H9 (cell line): ENCODE measurements at regions not wholly inside any gene's neighbourhood (a gene's known extent, or its start where the extent isn't known, plus 50 kb on each side); places are given as distances from the start of the nearest gene placed in this dataset.

Experiments used
- DNase-seq: peaks from one replicate; pipeline ENCODE4 v3.0.0-alpha.2; 2017
- H2AFZ ChIP-seq: one replicate; pipeline ENCODE4 v1.6.1; 2013; ENCODE audit warnings: mild to moderate bottlenecking, low read length, control low read depth, moderate library complexity
- H2AK5ac ChIP-seq: 2 replicates; pipeline ENCODE4 v1.6.1; 2013; ENCODE audit warnings: low read length, control low read depth, mixed read lengths; ENCODE audit not compliant: insufficient read length
- H2BK120ac ChIP-seq: one replicate; pipeline ENCODE4 v1.6.1; 2013; ENCODE audit warnings: low read depth, mild to moderate bottlenecking, low read length, control low read depth, inconsistent platforms; ENCODE audit not compliant: poor library complexity, severe bottlenecking
- H2BK12ac ChIP-seq: 2 replicates; pipeline ENCODE4 v1.6.1; 2013; ENCODE audit warnings: low read length, control low read depth, mixed read lengths, low read depth; ENCODE audit not compliant: insufficient read length
- H2BK15ac ChIP-seq: 2 replicates; pipeline ENCODE4 v1.6.1; 2013; ENCODE audit warnings: low read depth, low read length, control low read depth
- H2BK20ac ChIP-seq: one replicate; pipeline ENCODE4 v1.6.1; 2013; ENCODE audit warnings: low read depth, mild to moderate bottlenecking, low read length, control low read depth, inconsistent platforms; ENCODE audit not compliant: poor library complexity, severe bottlenecking
- H2BK5ac ChIP-seq: 2 replicates; pipeline ENCODE4 v1.6.1; 2013; ENCODE audit warnings: low read length, control low read depth, mixed read lengths; ENCODE audit not compliant: insufficient read length
- H3K14ac ChIP-seq: 2 replicates; pipeline ENCODE4 v1.6.1; 2013; ENCODE audit warnings: low read length, control low read depth; ENCODE audit not compliant: insufficient read depth
- H3K18ac ChIP-seq: 2 replicates; pipeline ENCODE4 v1.6.1; 2013; ENCODE audit warnings: low read depth, mild to moderate bottlenecking, mixed read lengths, low read length, control low read depth; ENCODE audit not compliant: insufficient read length
- H3K23ac ChIP-seq: 2 replicates; pipeline ENCODE4 v1.6.1; 2013; ENCODE audit warnings: low read length, control low read depth, mixed read lengths, low read depth; ENCODE audit not compliant: insufficient read length
- H3K23me2 ChIP-seq: 2 replicates; pipeline ENCODE4 v1.6.1; 2013; ENCODE audit warnings: low read depth, mild to moderate bottlenecking, mixed read lengths, low read length, control low read depth; ENCODE audit not compliant: insufficient read length, poor library complexity, severe bottlenecking
- H3K27ac ChIP-seq: 2 replicates; pipeline ENCODE4 v1.5.1; 2013; ENCODE audit warnings: low read length, control low read depth, mixed read lengths, low read depth; ENCODE audit not compliant: insufficient read length
- H3K27me3 ChIP-seq: 2 replicates; pipeline ENCODE4 v1.6.1; 2013; ENCODE audit warnings: low read length, control low read depth, inconsistent platforms; ENCODE audit not compliant: insufficient read depth
- H3K4ac ChIP-seq: 2 replicates; pipeline ENCODE4 v1.6.1; 2013; ENCODE audit warnings: low read depth, mild to moderate bottlenecking, control low read depth, inconsistent platforms, low read length, moderate library complexity
- H3K4me1 ChIP-seq: 2 replicates; pipeline ENCODE4 v1.6.1; 2013; ENCODE audit warnings: low read length, control low read depth, inconsistent platforms; ENCODE audit not compliant: insufficient read depth
- H3K4me2 ChIP-seq: 2 replicates; pipeline ENCODE4 v1.6.1; 2013; ENCODE audit warnings: low read length, control low read depth, mixed read lengths; ENCODE audit not compliant: insufficient read length, insufficient read depth
- H3K56ac ChIP-seq: 2 replicates; pipeline ENCODE4 v1.6.1; 2013; ENCODE audit warnings: low read depth, mild to moderate bottlenecking, mixed read lengths, low read length, control low read depth; ENCODE audit not compliant: insufficient read length
- H3K79me1 ChIP-seq: 2 replicates; pipeline ENCODE4 v1.6.1; 2013; ENCODE audit warnings: low read depth, mild to moderate bottlenecking, moderate library complexity, low read length, control low read depth, inconsistent platforms; ENCODE audit not compliant: insufficient read depth, poor library complexity, severe bottlenecking
- H3K79me2 ChIP-seq: 2 replicates; pipeline ENCODE4 v1.6.1; 2013; ENCODE audit warnings: low read length, control low read depth, inconsistent platforms; ENCODE audit not compliant: insufficient read depth
- H3K9ac ChIP-seq: 2 replicates; pipeline ENCODE4 v1.6.1; 2013; ENCODE audit warnings: low read length, control low read depth, mixed read lengths; ENCODE audit not compliant: insufficient read length; ENCODE audit errors: extremely low read depth
- H3K9me3 ChIP-seq: one replicate; pipeline ENCODE4 v1.6.1; 2013; ENCODE audit warnings: low read depth, low read length, inconsistent platforms; ENCODE audit not compliant: control insufficient read depth
- H3T11ph ChIP-seq: one replicate; pipeline ENCODE4 v1.6.1; 2013; ENCODE audit warnings: mild to moderate bottlenecking, low read length, control low read depth, inconsistent platforms
- H4K20me1 ChIP-seq: one replicate; pipeline ENCODE4 v1.6.1; 2013; ENCODE audit not compliant: control insufficient read depth, insufficient read length, insufficient read depth
- H4K5ac ChIP-seq: 2 replicates; pipeline ENCODE4 v1.6.1; 2013; ENCODE audit warnings: low read depth, mild to moderate bottlenecking, mixed read lengths, low read length, control low read depth; ENCODE audit not compliant: insufficient read length
- H4K8ac ChIP-seq: replicated peaks from 2 replicates; pipeline ENCODE4 v1.6.1; 2013; ENCODE audit warnings: low read length, control low read depth, mixed read lengths, low read depth; ENCODE audit not compliant: insufficient read length
- H4K91ac ChIP-seq: 2 replicates; pipeline ENCODE4 v1.6.1; 2013; ENCODE audit warnings: low read depth, mild to moderate bottlenecking, moderate library complexity, mixed read lengths, low read length, control low read depth; ENCODE audit not compliant: insufficient read length
- H3K27ac Mint-ChIP-seq, 3 experiments: 2 replicates in 2 of 3; 3 replicates in 1 of 3; pipeline ENCODE4 v1.8.0; 2020 to 2021; ENCODE audit warnings: mixed read lengths in 3 of 3, mild to moderate bottlenecking in 1 of 3, moderate library complexity in 1 of 3
- H3K27me3 Mint-ChIP-seq: 2 replicates; pipeline ENCODE4 v1.8.0; 2021; ENCODE audit warnings: low read depth, mild to moderate bottlenecking, moderate library complexity, mixed read lengths
- H3K36me3 Mint-ChIP-seq, 3 experiments: 2 replicates in 2 of 3; 3 replicates in 1 of 3; pipeline ENCODE4 v1.8.0; 2020 to 2021; ENCODE audit warnings: low read depth in 3 of 3, mixed read lengths in 3 of 3; ENCODE audit not compliant: insufficient read depth in 1 of 3
- H3K4me1 Mint-ChIP-seq, 2 experiments: 2 replicates each; pipeline ENCODE4 v1.8.0; 2020; ENCODE audit warnings: mixed read lengths in 2 of 2
- H3K4me3 Mint-ChIP-seq, 2 experiments: 2 replicates in 1 of 2; 3 replicates in 1 of 2; pipeline ENCODE4 v1.8.0; 2020 to 2021; ENCODE audit warnings: mild to moderate bottlenecking in 2 of 2, mixed read lengths in 2 of 2, moderate library complexity in 1 of 2
- H3K9me3 Mint-ChIP-seq, 2 experiments: 2 replicates in 1 of 2; 3 replicates in 1 of 2; pipeline ENCODE4 v1.8.0; 2020; ENCODE audit warnings: mild to moderate bottlenecking in 2 of 2, mixed read lengths in 2 of 2, moderate library complexity in 1 of 2
- WGBS: extraction: QIAGEN DNeasy Blood & Tissue Kit; methylation state at CpG from one replicate; pipeline ENCODE4 v1.1.7; 2013; ENCODE audit warnings: missing lambda C conversion rate, low lambda C conversion rate, mixed read lengths; ENCODE audit not compliant: insufficient read length; ENCODE audit errors: extremely low coverage; 5-methylcytosine and 5-hydroxymethylcytosine counted together
- TF ChIP-seq, protein P1 (sequence below): fragments of 200-600 bp; sonication (generic); conservative IDR thresholded peaks from 3 replicates; pipeline ENCODE4 v1.8.0; 2021; ENCODE audit warnings: antibody characterized with exemption, mild to moderate bottlenecking

DNA sequence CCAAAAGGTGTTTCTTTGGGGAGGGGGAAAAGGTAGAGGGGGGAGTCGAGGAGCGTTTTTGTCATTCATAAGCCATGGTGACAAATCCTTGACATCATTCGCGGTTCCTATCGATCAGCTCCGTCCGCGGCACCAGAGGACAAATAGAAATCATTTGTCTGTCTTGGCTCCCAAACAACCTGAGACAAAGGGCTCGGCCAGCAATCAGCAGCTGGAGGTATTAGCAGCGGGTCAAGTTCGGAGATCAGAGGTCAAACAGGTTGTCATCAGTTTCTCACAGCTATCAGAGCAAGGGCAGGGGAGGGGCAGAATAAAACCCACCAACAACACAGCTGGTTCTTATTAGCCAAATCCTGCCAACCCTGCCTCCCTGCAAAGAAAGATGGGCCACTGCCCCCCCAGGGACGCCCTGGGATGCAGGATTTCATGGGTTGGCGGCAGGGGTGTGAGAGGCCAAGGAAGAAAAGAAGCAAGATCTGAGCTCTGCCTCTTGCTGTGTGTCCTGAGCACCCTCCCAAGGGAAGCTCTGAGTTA lies 145.3 kb upstream of the LHX1 start:
- H3T11ph ChIP-seq, result no peak overlapping the region
- Mint-ChIP-seq H3K4me1 (peaks cover 17 to 23% of the 10 kb centered on the region in 2 experiments), H3K4me3 (no peak overlapping the region; a peak in 2 of 5 replicates), H3K27ac (peak overlapping the region in 1 of 3 experiments; percentile 57; a peak in 3 of 7 replicates), H3K36me3 (no peaks in the 10 kb centered on the region), H3K27me3 (peaks cover 14% of the 10 kb centered on the region), H3K9me3 (no peaks in the 10 kb centered on the region; a peak in 1 of 5 replicates)
- no peak overlapping the region for H2BK20ac ChIP-seq
- H3K4ac ChIP-seq, result no peak overlapping the region
- no CpG with 5 or more reads among the region's 13 CpGs for WGBS
- H2BK12ac ChIP-seq, result no peak overlapping the region
- no peak overlapping the region for H3K18ac ChIP-seq
- DNase-seq, result no peak
- H3K9ac ChIP-seq, result no peak overlapping the region
- H2BK15ac ChIP-seq, result no peak overlapping the region
- no peaks in the 10 kb centered on the region for H3K79me2 ChIP-seq
- TF ChIP-seq, protein P1, sequence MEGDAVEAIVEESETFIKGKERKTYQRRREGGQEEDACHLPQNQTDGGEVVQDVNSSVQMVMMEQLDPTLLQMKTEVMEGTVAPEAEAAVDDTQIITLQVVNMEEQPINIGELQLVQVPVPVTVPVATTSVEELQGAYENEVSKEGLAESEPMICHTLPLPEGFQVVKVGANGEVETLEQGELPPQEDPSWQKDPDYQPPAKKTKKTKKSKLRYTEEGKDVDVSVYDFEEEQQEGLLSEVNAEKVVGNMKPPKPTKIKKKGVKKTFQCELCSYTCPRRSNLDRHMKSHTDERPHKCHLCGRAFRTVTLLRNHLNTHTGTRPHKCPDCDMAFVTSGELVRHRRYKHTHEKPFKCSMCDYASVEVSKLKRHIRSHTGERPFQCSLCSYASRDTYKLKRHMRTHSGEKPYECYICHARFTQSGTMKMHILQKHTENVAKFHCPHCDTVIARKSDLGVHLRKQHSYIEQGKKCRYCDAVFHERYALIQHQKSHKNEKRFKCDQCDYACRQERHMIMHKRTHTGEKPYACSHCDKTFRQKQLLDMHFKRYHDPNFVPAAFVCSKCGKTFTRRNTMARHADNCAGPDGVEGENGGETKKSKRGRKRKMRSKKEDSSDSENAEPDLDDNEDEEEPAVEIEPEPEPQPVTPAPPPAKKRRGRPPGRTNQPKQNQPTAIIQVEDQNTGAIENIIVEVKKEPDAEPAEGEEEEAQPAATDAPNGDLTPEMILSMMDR, result no peak
- no peak overlapping the region for H2AFZ ChIP-seq
- no peak overlapping the region for H4K91ac ChIP-seq
- H3K79me1 ChIP-seq, result no peaks in the 10 kb centered on the region
- no peak overlapping the region for H2BK5ac ChIP-seq
- H4K20me1 ChIP-seq, result no peaks in the 10 kb centered on the region
- H2AK5ac ChIP-seq, result no peak overlapping the region
- H3K4me1 ChIP-seq, result peaks cover 8% of the 10 kb centered on the region; the same call in 1 of the 2 replicates
- H4K8ac ChIP-seq, result no peak overlapping the region
- H3K23ac ChIP-seq, result no peak overlapping the region
- H3K9me3 ChIP-seq, result no peaks in the 10 kb centered on the region
- H2BK120ac ChIP-seq, result no peak overlapping the region
- H3K27me3 ChIP-seq, result no peaks in the 10 kb centered on the region
- H4K5ac ChIP-seq, result no peak overlapping the region
- no peak overlapping the region for H3K14ac ChIP-seq
- H3K27ac ChIP-seq, result no peak overlapping the region
- H3K56ac ChIP-seq, result no peak overlapping the region
- H3K23me2 ChIP-seq, result no peaks in the 10 kb centered on the region
- no peak overlapping the region for H3K4me2 ChIP-seq
